ENCODE measurements at regions not wholly inside any gene's neighbourhood (a gene's known extent, or its start where the extent isn't known, plus 50 kb on each side); places are given as distances from the start of the nearest gene placed in this dataset.
"Not testable (repeated sequence)": the region's sequence is repeated elsewhere in the genome, so short reads cannot be mapped to it uniquely, and the experiment has no call there.

DNA sequence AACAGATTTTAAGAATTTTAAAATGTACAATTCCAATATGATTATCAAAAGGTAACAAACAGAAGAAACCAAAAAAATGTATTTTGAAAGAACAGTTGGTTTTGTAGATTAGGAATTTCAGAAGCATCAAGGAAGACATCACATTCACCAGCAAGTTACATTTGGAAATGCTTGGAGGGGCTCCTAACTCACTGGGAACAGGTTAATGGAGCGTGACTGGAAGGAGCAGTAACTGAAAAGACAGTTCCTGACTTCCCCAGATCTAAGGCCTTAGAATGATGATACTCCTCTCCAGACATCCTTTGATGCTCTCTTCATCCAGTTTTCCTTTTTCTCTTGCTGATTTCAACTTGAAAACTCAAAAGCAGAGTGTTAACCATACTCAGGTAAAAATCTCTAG lies 220.0 kb upstream of the EGLN3 start:
- no peak for DNase-seq

DNA sequence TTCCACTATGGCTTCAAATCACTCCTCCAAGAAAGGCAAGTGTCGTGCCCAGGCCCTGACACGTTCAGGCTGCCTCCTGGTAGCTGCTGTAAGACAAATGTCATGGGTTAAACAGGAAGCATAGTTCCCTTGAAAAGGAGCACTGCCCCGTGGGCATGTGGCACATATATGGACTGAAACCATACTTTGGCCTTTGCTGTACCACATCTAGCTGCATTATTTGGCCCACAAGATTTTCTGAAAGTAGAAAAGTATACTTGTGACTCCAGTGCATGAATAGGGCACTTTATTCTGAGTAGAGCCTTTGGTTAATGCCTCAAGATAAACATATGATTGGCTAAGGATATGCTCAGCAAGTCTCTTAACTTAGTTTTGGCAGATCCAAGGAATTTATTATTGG lies 218.7 kb upstream of the EGLN3 start:
- no peak for DNase-seq

DNA sequence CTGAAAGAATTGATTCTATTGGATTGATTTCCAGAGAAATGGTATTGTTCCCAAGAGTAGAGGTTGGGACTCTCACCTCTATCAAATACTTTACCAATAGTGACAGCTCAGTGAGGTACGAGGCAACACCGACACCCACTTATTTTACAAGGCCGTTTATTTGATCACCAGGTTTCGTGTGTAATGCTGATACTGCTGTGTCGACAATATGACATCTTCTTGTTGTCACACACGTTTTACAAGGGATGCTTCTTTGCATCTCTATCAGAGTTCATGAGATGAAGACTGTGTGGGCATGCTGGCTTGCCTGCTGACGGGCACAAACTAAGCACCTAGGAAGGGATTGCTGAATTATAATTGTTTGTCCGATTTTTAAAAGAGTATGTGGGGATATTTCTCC lies 217.8 kb upstream of the EGLN3 start:
- DNase-seq, result no peak

DNA sequence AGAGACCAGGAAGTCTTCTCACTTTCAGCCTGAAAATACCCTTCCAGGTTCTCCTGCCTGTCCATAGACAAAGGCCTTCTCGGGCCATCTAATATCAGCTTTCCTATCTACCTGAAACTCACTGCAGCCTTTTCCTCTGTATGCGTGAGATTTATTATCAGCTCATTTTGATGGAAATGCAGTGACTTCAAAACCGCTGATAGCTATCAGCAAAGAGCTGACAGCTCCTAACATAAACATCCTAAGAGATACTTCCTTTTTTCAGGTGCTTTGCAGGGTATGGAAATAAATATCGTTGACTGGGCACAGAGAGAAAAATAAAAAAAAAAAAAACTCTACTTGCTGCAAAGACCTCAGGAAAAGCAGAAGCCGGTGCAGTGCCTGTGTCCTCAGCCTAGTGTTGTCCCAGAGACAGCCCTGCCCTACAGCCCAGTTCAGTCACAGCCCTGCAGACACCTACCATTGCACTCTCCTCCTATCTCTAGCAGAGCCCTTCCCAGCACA lies 215.0 kb upstream of the EGLN3 start:
- DNase-seq, result no peak

DNA sequence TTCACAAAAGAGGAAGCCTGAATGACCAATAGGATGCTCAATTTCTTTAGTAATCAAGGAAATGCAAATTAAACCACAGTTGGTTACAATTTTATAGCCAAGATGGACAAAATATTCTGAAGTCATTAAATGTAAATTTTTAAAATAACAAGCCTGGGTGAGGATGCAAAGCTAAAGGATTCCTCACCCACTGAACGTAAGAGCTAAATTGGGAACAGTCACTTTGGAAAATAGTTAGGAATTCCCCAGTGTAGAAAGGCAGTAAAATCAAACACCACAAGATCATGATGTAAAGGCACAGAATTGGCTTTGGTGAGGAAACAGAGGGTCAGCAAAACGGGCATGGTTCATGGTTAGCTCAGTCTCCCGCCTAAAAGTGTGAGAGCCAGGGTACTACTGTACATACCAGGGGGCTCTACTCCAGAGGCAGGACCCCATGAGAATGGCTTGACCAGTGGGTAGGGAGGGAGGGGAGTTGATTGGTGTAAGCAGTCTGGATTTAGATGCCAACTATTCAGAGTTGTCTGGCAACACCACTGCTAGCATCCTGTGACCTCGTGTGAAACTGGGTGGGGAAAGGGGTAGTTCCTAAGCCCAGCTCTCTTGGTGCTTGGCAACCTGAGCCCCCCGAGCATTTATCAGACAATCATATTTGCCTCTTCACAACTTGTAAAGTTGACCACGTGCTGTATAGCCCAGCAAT lies 213.4 kb upstream of the EGLN3 start:
- DNase-seq, result no peak

DNA sequence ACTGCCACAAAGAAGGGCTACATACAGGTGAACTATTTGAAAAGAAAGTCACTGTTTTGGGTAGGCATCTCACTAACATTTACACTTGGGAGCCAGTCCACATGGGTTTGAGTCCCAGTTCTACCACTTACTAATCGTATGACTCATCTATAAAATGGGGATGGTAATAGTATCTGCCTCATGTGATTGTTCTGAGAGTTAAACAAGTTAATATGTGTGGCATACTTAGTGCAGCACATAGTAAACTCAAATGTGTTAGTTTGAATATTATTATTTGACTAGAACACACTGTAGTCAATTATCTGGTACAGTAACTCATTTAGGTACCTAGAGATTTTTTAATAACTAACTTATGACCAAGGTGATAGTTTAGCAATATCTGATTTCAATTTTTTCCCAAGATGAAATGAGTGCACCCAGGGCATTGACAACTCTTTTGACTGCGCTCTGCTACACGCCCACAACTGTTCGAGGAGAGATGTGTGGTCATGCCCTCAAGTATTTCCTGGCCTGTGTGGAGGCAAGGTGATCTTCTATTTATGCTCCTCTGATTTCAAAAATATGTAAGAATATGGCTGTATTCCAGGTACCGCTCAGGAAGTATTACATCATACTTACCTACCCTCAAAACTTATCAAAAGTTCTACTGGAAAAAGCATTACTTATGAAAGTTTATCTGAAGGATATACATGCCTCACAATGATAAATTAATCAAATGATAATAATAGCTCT lies 210.6 kb upstream of the EGLN3 start:
- DNase-seq, result no peak

DNA sequence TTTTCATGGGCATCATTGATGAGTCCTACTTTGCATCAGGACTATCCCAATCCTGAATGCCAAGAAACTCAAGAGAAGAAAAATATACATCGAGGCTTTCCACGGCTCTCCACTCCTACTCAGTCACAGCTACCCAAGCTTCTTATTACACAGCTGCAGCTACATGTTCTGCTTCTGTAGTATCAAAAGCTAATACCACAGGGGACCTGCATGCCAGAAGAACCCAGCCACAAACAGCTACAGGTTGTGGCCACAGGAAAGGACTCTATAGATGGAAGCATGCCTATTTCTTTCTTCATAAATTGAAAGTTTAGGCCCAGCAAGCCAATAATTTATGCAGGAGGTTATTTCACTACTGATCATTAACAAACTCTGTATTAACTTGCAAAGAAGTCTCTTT lies 209.7 kb upstream of the EGLN3 start:
- DNase-seq, result no peak

DNA sequence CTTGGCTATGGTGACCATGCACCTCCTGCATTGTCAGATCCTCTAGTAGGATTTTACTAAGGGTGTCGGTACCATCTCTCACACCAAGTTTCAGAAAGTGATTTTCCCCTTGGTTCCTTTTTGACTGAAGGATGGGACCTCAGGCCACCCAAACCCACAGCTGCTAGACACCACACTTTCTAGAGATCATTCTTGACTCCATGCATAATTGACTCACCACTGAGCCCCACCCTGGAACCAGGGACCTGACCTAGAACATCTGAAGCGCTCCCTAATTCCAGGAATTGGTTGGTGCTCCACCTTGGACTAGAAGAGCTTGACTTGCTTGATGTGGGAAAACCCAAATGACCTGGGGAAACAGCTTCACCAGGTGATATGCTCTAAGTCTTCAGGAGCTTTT lies 206.8 kb upstream of the EGLN3 start:
- no peak for DNase-seq

DNA sequence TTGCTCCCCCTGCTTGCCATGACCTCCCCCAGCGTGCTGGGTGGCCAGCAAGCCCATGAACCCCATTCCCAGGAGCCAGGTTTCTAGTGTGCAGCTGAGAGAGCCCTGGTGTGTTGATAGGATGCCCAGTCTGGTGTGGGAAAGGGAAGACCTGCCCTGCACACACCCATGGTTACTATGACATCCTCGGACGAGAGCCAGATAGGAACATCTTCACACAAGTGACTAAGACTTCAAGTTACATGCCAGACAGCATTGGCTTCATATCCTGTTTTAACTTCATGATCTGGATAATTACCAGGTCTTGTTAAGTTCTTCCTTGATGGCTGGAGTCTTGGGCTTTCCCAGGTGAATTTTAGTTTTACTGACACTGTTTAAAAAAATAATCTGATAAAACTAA lies 196.6 kb upstream of the EGLN3 start:
- no peak for DNase-seq

DNA sequence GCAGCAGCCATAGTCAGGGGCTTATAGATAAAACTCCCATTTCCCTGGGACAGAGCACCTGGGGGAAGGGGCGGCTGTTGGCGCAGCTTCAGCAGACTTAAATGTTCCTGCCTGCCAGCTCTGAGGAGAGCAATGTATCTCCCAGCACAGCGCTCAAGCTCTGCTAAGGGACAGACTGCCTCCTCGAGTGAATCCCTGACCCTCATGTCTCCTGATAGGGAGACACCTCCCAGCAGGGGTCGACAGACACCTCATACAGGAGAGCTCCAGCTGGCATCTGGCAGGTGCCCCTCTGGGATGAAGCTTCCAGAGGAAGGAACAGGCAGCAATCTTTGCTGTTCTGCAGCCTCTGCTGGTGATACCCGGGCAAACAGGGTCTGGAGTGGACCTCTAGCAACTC lies 189.3 kb upstream of the EGLN3 start:
- not testable (repeated sequence) for DNase-seq

DNA sequence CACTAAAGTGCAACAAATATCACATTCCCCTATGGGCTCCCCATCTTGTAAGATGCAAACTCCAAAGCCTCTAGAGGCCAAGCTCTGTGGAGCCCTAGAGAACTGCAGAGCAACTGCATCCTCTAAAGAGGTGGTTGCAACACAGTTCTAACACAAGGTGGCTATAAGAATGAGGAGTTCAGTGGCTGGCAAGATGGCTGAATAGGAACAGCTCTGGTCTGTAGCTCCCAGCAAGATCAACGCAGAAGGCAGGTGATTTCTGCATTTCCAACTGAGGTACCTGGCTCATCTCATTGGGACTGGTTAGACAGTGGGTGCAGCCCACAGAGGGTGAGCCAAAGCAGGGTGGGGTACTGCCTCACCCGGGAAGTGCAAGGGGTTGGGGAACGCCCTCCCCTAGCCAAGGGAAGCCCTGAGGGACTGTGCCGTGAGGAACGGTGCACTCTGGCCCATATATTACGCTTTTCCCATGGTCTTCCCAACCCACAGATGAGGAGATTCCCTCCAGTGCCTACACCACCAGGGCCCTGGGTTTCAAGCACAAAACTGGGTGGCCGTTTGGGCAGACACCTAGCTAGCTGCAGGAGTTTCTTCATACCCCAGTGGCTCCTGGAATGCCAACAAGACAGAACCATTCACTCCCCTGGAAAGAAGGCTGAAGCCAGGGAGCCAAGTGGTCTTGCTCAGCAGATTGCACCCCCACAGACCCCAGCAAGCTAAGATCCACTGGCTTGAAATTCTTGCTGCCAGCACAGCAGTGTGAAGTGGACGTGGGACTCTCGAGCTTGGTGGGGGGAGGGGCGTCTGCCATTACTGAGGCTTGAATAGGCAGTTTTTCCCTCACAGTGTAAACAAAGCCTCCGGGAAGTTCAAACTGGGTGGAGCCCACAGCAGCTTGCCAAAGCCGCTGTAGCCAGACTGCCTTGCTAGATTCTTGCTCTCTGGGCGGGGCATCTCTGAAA lies 188.6 kb upstream of the EGLN3 start:
- DNase-seq, result not testable (repeated sequence)

DNA sequence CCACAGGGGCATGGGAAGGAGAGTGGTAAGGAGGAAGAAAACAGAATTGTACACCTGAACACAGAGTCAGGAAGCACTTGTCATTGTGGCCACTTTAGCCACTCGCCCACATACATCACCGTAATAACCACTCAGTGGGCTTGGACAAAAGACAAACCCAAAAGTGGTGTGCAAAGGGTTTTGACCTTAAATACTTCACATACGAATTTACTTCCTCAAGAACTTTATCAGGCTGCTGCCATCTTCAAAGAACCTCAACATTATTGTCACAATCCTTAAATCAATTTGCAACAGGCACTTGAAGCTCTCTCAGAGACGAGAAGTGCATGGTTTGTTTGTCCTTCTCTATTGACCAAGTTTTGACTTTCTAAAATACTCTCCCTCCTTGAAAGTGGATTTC lies 187.3 kb upstream of the EGLN3 start:
- no peak for DNase-seq

DNA sequence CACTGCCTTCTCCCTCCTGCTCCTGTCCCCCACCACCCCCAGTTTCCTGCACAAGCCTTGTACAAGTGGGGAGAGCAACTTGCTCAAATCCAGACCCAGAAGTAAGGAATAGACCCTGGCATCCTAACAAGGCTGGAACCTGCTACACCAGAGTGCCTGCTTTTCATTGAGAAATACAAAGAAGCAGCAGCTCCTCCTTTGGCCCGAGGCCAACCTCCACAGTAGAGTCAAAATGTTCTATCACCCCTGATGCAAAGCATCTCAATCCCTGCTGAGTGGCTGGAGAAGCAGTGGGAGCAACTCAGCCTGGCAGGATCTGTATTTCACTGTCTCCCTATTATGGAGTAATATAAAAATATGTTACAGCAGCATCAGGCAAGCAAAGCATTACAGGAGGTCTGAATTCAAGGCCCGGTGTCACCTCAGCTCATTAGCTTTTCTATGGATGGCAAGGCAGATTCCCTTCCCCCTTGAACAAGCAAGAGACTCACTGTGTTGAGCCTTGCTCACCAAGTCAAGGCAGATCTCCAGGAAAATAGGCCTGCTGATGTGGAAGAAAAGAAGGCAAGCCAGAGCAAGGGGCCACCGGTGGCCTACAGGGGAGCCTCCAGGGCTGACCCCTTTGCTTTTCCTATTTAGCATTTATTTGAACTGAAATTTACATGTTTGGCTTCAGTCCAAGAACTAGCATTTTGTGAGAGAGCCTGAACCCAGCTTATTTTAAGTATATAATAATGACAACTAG lies 186.3 kb upstream of the EGLN3 start:
- DNase-seq, result no peak

DNA sequence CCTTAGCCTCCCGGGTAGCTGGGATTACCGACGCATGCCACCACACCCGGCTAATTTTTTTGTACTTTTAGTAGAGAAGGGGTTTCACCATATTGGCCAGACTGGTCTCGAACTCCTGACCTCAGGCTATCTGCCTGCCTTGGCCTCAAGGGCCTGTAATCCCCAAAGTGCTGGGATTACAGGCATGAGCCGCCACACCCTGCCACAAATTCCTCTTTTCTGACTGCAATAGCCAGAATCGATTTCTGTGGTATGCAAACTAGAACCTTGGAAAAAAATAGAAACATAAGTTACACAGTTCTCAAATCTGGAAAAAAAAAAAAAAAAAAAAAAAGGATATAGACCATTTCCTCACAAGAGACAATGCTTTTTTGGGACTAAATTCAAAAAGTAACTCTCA lies 184.6 kb upstream of the EGLN3 start:
- no peak for DNase-seq

DNA sequence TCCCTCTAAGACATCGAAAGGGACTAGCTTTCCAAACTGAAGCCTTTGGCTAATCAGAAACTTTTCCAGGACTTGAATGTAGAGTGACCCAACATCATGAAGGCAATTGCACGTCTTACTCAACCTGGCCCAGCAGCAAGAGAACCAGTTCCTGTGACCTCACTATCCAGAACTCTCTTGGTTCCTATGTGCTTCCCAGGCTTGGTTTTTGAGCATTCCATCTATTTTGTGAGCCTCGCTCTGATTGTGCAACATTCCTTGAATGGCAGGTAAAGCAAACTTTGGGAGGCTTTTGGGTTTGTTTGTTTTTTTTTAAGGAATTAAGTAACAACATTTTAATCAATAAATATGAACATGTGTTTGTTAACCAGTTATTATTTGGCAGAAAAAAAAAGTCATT lies 183.6 kb upstream of the EGLN3 start:
- DNase-seq, result no peak

DNA sequence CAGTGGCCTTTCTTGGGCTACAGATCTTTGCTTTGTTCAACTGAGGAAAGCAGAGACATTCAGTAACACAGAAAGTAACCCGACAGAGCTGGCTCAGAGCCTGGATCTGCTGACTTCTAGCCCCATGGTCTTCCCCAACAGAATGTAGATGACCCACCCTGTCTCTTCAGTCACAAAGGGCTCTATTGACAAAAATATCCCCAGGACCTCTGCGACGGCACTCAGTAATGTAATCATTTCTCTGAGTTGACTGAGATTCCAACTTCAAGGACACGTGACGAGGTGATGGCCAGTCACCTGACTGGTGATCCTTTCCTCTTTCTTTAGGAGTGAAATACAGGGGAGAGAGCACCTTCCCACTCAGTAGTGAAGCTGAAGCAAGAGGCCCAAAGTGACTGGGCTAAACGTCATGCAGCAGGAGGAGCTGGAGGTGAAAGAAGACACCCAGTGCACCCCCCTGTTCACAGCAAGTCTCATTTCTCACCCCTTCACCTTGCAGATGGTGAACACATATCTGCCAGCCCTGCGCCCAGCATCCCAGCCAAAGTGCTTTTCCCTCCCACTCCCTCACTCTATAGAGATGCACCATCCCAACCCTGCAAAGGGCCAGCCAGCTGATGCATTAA lies 179.2 kb upstream of the EGLN3 start:
- no peak for DNase-seq

DNA sequence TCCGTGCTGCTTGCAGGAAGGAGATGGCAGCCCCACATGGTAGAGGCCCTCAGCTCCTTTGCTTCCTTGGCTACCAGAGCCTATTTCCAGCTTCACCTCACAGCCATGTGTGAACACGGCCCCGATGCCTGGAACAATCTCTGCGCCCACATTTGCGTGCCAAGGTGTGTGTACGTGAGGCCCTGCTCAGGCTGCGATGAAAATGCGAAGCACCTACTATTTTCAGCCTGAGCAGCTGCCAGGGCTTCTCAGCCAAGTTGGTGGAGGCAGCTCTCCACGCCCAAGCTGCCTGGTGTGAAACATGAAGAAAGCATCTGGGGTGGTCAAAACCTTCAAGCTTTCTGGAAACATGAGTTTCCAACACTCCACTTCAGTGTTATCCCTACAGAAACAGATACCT lies 177.8 kb upstream of the EGLN3 start:
- no peak for DNase-seq

DNA sequence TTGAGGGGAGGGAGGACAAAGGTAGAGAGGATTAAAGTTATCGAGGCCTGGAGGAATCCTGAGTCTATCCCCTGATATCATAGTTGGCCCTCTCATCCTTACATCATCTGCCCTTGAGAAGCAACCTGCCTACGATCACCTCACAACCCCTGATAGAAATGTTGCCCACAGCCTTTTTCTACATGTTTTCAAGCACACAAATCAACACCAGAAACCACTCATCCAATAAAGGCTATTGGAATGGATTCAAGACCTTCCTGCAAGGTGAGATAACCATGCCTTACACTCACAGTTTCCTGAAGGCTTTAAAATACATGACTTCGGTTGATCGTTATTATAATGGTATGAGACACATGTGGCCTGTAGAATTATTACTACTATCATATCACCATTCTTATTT lies 175.7 kb upstream of the EGLN3 start:
- DNase-seq, result no peak

DNA sequence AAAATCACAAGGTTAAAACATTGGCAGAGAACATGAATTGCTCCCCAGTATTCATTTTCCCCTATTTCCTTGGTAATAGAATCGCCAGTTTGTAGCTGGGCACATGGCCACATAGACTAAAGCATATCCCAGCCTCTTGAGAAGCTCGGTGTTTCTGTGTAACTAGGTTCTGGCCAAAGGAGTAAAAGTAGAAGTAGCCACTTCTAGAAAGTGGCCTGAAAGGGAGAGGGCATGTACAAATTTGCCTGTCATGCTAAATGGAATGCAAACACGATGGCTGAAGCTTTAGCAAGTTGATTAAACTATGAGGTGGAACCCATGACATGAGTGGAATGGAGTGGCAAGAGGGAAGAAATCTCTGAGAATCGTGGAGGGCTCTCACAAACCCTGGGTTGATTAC lies 173.7 kb upstream of the EGLN3 start:
- no peak for DNase-seq

DNA sequence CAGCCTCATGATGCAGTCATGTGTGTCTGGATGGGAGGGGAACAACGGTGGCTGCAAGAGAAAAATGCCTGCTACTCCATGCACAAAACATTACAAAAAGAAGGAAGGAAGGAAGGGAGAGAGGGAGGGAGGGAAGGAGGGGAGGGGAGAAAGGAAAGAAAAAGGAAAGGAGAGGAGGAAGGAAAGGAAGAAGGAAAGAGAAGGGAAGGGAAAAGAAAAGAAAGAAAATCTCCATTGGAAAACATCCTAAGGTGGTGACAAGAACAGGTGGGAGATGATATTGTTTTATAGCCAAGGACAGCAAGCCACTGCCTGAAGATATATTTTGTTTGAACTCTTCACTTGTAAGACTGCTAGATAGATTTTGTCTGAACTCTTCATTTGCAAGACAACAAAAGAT lies 171.8 kb upstream of the EGLN3 start:
- DNase-seq, result no peak

DNA sequence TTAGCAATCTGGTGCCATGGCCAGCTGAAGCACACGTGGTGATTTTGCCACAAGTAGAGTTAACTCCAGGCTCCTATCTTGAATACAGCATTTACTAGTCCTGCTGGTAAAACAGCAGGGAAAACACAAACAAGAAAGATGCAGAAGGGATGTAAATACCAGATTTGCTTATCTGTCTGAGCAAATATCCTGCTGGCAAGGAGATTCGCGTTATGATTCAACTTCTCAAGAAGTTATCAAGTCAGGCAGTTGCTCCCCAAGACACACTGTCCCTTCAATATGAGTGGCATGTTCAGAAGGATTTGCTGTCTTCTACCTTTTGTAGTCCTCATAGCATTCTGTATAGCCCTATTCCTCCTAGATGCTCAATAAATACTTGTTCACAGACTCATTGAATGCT lies 171.2 kb upstream of the EGLN3 start:
- DNase-seq, result no peak

All from fibroblast of skin of right biceps (primary cell).